MV-4-11 (cell line): ENCODE measurements at regions not wholly inside any gene's neighbourhood (a gene's known extent, or its start where the extent isn't known, plus 50 kb on each side); places are given as distances from the start of the nearest gene placed in this dataset.

Source experiments
- DNase-seq: peaks from one replicate; lab custom pipeline; 2025; lab: John Stamatoyannopoulos, UW

GRCh38 chr4:100803751-100804150 lies 285.9 kb upstream of the EMCN start:
- no peak for DNase-seq

- no peak for DNase-seq
Observed at GRCh38 chr4:100799761-100800539, 282.1 kb upstream of the EMCN start.

- no peak for DNase-seq
Observed at GRCh38 chr4:100797791-100798190, 280.0 kb upstream of the EMCN start.

GRCh38 chr4:100797356-100797755 lies 279.5 kb upstream of the EMCN start:
- no peak for DNase-seq

GRCh38 chr4:100796332-100796731 lies 278.5 kb upstream of the EMCN start:
- no peak for DNase-seq

- DNase-seq, result no peak
Observed at GRCh38 chr4:100795581-100795980, 277.8 kb upstream of the EMCN start.

GRCh38 chr4:100790836-100791615 lies 273.2 kb upstream of the EMCN start:
- no peak for DNase-seq

- no peak for DNase-seq
Observed at GRCh38 chr4:100789991-100790390, 272.2 kb upstream of the EMCN start.

GRCh38 chr4:100786481-100786880 lies 268.7 kb upstream of the EMCN start:
- DNase-seq, result no peak

- peak; percentile 87 for DNase-seq
Observed at GRCh38 chr4:100782356-100782755, 264.5 kb upstream of the EMCN start.

GRCh38 chr4:100781435-100781834 lies 263.6 kb upstream of the EMCN start:
- DNase-seq, result no peak

GRCh38 chr4:100780126-100780525 lies 262.3 kb upstream of the EMCN start:
- DNase-seq, result no peak

GRCh38 chr4:100778431-100778830 lies 260.6 kb upstream of the EMCN start:
- peak; percentile 62 for DNase-seq

- DNase-seq, result no peak
Observed at GRCh38 chr4:100762738-100763137, 244.9 kb upstream of the EMCN start.

GRCh38 chr4:100754751-100755150 lies 236.9 kb upstream of the EMCN start:
- peak; percentile 88 for DNase-seq

GRCh38 chr4:100746141-100746739 lies 228.4 kb upstream of the EMCN start:
- no peak for DNase-seq

GRCh38 chr4:100742045-100742444 lies 224.2 kb upstream of the EMCN start:
- DNase-seq, result peak; percentile 47

GRCh38 chr4:100739426-100739825 lies 221.6 kb upstream of the EMCN start:
- no peak for DNase-seq

- peak; percentile 33 for DNase-seq
Observed at GRCh38 chr4:100738196-100739165, 220.7 kb upstream of the EMCN start.

- DNase-seq, result peak; percentile 49
Observed at GRCh38 chr4:100736641-100737451, 219.0 kb upstream of the EMCN start.

- DNase-seq, result no peak
Observed at GRCh38 chr4:100728861-100729260, 211.0 kb upstream of the EMCN start.
